SIG-M5 treated with dmso at 0.1 percent for 504 hours (cell line): ENCODE measurements at regions not wholly inside any gene's neighbourhood (a gene's known extent, or its start where the extent isn't known, plus 50 kb on each side); places are given as distances from the start of the nearest gene placed in this dataset.
"Not testable (repeated sequence)": the region's sequence is repeated elsewhere in the genome, so short reads cannot be mapped to it uniquely, and the experiment has no call there.

Experiments
- DNase-seq: peaks from one replicate; lab custom pipeline; 2025; ENCODE audit not compliant: unreplicated experiment; lab: John Stamatoyannopoulos, UW

DNA sequence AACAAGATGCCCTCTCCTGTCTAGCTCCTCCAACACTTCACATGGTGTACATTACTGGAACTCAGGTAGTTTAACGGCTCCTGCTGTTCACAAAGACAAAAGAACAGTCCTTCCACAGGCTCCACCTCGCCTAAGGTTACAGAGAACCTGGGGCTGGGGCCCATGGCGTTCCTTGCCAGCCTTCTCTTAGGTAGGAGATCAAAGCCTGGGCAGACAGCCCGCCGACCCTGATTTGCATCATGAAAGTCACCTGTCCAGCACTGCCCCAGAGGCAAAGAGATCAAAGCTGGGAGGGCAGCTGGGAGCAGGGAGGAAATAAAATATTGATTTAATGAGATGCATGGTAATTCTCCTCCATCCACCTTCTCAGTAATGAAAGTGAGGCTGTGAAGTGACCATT, 115.0 kb upstream of the SLIT3 start:
- no peak for DNase-seq

DNA sequence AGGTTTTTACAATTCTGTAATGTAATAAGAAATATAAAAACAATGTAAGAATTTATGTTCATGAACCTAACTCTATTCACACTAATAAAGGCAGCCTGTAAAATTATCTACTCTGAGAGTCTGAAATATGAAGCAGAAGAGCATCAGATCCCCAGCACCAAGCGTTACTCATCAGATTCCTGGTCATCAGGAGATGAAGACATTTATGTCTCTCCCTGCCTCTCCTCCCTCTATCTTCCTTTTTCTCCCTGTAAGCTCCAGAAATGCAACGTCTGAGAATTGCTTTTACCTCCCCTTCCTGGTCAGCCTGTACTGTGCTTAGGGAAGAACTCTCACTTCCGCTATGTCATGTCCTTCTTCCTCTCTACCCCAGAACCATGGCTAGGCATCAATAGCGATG, 114.4 kb upstream of the SLIT3 start:
- DNase-seq, result no peak

DNA sequence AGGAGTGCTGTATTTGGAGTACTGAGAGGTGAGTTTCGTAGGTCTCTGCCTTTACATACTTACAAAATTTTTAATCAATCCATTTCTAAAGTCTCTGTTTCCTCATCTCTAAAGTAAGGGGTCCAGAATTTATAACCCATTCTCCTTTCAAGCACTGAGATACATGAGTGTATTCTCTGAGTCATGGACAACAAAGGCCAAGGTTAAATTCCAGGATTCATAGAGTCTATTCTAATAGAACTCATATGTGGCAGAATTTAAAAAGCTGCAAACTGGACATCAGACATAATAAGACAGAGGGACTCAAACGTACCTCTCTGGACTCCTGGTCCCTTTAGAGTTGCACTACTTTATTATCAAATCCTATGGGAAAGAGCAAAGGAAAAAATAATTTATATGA, 112.5 kb upstream of the SLIT3 start:
- DNase-seq, result no peak

DNA sequence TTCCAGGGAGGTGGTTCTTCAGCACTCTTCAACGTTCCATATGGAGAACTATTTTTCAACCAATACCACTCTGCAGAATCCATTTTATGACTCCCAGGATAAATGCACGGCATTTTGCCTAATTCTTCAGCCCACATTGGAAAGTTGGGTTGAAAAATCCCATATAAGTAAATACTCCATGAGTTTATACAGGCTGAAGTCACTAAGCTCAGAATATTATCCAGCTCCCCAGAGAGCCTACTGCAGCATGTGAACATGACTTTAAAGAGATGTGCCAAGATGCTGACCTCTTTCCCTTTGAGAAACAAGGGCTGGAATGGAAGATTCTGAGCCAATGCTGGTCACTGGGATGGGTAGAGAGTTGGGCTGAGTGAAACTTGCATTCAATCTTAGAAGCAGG, 111.9 kb upstream of the SLIT3 start:
- DNase-seq, result no peak

DNA sequence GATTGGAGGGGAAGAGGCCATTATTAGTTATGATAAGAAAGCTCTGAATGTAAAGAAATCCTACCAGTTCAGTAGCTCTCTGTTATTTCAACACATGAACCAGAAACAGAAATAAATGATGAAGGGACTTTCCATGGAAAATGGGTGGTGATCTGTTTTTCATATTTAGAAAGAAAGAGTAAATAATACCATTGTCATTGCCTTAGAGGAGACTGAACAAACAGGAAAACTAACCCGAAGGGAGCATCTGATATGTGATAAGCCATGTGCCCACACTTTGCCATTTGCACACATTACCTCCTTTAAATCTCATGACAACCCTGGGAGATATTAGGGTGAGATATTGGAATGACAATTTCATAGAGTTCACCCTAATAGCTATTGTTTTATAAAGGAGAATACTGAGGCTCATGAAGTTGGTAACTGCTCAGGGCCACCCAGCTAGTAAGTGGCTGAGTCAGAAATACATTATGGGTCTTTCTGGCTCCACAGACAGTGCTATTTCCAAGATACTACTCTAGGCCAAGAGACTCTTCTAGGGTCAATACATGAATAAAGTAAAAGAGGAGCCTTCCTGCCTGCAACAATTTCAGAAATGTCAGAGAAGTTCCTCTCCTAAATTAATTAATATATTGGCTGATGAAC, 111.0 kb upstream of the SLIT3 start:
- DNase-seq, result no peak

DNA sequence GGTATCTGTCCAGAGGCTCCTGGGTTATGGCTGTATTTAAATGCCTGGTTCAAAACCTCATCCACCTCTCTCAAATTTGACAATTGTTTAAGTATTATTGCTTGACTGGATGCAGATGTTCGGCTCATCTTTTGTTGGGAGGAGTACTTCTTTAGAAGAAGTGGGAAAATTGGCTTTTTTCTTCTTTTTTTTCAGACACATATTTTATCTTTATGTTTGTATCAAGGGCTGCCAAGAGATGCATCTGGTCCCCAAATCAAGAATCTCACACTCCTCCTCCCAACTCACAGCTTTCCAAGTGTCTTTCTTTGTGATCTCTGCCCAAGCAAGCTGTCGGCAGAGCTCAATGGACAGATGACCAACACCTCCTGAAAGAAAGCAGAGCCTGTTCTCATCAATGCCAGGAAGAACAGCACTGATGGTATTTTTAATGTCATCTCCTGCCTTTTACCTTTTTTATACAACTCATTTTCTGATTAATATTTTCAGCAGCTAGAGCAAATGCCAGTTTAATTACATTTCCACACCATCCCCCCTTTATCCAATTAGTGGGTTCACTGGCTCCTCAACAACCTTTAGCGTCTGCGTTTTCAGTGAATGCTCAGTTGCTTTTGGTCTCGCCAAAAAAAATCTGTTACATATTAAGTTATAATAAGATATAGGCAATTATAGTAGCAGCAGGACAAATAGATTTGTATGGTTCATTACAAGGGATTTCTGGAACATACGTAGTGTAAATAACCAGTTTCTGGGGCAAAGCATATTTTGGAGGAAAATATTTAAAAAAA, 110.3 kb upstream of the SLIT3 start:
- no peak for DNase-seq

DNA sequence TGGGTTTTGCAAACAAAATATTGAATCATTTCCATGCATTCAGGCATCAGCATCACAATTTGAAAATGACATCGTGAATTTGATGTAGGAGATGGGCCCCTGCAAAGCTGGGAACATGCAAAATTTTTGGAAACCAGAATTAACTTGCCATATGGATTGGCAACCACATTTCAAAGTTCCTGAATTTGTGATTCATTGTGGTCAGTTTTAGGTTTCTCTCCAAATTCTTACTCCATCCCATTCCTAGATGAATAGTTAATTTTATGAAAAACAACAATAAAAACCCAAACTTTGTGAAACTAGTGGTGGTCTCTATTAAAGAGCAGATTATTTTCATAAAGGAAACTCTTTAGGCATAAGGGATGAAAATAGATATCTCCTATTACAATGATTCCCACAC, 107.8 kb upstream of the SLIT3 start:
- no peak for DNase-seq

DNA sequence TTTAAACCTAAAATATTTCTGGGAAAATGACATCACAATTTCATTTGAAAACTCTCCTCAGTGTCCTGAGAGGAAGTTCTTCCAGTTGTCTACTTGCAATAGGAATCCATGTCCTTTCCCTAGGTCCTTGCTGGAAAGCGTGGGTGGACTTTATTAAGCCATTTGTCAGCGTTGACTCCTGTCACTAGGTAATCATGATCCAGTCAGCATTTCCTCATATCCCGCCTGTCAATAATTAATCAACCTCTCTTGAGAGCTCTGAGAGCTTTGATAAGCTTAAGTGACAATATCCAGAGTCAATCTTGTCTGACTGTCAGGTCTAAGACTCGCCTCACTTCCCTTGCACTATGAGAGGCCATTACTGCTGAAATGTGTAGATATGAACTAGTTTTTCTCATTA, 107.2 kb upstream of the SLIT3 start:
- no peak for DNase-seq

DNA sequence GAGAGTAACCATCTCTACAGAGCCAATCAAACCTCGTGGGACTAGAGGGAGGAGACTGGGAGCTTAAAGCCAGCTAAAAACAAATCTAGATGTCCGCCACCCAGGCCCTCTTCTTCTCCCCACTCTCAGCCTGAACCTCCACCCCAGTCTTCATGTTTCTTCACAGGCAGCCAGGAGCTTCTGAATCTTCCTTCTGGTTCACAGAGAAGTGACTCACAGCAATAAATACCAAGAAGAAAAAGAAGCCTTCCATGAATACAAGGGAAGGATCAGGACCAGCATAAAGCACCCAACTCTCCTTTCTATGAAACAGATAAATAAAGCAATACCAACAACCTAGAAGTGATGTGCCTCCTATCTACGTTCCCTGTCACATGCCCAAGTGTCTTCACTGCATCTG, 103.3 kb upstream of the SLIT3 start:
- DNase-seq, result no peak

DNA sequence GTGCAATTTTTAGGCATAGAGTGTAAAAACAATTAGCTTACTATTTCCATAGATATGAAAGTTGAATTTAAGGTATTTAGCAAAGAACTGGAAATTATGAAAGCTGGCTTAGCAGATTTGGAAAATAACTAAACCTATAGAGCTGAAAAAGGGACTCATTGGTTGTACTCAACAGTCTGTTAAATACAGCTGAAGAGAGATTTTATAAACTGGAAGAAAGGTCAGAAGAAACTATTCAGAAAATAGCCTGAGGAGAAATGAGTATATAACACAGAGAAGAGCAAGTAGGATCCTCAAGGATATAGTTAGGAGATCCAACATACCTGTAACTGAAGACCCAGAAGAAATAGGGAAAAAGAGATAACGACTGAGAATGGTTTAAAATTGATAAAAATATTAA, 97.6 kb upstream of the SLIT3 start:
- no peak for DNase-seq

DNA sequence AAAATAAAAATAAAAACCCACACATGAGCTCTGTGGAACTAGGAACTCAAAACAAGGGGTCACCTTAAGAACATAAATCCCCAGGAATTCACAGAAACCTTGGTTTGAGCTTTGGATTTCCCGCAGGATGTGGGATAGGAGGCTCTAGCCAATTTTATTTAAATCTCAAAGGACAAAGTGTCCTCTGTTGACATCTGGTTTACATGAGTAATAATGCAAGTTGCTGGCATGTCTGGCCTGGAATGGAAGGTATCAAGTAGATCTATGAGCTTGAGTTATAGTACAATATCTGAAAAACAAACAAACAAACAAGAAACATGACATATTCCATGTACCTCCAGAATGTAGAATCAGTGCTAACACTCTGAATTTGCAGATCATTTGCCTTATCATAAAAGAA, 94.2 kb upstream of the SLIT3 start:
- no peak for DNase-seq

DNA sequence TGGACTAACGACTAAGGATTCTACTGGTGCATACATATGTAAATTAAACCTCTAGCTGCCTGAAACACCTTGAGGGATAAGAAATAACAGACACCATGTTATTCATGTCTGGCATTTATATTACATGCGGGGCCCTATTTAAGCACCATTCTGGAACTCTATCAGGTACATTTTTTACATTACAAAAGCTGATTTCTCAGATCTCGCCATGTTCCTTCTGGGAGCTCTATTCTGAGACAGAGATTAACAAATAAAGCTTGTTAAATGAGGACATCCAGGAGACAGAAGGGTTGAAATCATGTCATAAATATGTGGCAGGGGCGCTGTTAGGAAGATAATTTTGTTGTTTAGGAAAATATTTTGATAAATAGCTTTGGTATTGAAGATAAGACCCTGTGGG, 93.4 kb upstream of the SLIT3 start:
- DNase-seq, result no peak

DNA sequence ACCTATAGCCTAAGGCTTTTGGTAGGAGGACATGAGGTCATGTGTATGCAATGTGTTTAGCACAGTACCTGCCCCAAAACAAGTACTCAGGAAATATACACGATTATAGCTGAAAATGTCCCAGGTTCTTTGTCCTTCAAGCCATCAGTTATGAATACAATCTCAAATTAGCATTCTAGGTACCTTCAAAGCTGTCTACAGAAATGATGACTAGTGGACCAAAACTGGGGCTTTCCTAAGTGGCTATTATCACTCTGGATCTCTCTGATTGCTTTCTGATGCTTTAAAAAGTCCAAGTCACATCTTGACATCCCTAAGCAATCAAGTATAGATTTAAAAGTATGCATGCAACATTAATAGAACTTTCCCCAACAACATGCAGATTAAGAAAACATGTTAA, 93.0 kb upstream of the SLIT3 start:
- no peak for DNase-seq

DNA sequence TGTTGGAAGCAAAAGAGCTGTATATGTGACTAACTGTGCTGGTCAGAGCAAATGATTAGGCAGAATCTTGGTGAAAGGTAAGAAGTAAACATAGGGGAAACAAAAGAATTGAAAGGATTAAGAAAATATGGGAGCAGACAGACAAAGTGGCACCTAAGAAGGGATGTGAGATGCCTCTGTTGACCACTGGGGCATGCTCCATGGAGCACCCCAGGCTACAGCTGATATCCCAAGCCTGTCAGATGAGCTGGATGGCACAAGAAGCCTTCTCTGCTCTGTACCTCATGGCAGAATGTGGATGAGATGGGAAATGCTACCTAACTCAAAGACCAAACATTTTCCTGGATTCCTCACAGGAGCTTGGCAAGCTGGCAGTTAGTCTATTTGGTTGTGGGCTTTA, 89.3 kb upstream of the SLIT3 start:
- no peak for DNase-seq

DNA sequence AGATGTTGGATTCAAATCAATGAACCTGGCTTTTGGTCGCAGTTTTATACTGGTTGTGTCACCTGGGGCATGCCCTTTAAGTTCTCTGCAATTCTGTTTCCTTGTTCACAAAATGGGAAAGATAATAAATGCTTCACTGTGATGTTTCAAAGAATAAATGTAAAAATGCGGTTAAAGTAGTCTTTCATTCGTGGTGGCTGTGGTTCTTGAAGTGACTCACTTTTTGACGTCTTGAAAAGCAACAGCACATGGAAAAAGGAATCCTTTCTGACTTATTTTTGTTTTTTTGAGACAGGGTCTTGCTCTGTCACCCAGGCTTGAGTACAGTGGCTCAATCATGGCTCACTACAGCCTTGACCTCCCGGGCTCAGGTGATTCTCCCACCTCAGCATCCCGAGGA, 88.4 kb upstream of the SLIT3 start:
- DNase-seq, result no peak

DNA sequence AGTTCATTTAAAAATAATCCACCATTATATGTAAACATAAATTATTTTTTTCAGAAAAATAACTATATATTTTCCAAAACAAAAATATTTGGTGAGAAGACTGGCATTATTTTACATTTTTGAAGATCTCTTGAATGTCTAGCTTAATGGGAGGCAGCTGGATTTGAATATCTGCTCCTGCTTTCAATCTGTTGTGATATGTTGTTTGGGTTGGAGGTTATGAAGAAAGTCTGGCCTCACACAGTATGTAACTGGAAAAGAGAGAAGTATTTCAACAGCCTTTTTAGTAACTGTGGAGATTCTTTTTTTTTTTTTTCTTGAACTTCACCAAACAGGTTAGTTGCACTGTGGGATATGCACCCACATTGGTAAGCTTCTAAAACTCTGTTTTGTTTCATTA, 84.7 kb upstream of the SLIT3 start:
- DNase-seq, result no peak

DNA sequence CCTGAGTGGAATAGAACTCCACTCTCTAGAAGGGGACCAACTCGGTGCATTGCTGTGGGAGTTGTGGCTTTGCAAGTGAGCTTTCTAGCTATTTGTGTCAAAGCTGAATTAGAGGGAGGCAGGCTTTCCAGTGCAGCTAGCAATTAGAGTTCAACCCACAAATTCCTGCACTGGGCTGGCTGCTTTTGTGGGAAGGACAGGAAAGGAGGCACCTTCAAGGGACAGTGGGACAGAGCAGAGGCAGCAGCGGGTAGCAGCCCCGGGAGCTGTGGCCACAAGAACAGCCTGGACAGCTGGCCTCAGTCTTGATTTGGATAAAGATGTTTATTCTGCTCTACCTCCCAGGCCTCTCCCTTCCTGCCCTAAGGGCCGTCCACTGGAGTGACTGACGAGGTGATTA, 83.7 kb upstream of the SLIT3 start:
- DNase-seq, result no peak

DNA sequence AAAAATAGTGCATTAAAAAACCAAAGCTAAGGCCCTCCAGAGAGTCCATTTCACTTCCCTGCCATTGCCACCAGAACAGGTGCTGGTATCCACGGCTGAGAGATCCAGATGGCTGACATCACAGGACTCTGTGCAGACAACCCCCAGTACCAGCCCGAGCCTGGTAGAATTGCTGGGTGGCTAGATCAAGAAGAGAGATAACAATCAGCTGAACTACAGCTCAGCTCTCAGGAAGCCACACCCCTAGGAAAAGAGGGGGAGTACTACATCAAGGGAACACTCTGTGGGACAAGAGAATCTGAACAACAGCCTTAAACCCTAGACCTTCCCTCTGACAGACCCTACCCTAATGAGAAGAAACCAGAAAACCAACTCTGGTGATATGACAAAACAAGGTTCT, 73.8 kb upstream of the SLIT3 start:
- no peak for DNase-seq

DNA sequence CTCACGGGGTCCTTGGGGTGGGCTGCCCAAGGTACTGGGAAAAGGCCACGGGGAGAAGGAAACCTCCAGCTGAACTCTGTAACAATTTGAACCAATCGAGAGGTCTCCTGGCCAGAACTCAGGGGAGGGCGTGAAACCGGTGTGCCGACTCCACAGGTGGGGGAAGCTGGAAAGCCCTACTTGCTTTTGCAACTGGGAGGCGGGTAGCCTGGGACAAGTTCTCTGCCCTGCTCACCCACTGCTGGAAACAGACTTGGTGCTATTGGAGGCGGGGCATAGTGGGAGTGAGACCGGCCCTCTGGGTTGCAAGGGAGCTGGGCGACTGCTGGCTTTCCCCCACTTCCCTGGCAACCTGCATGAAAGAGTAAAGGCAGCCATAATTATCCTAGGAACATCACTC, 73.2 kb upstream of the SLIT3 start:
- no peak for DNase-seq

DNA sequence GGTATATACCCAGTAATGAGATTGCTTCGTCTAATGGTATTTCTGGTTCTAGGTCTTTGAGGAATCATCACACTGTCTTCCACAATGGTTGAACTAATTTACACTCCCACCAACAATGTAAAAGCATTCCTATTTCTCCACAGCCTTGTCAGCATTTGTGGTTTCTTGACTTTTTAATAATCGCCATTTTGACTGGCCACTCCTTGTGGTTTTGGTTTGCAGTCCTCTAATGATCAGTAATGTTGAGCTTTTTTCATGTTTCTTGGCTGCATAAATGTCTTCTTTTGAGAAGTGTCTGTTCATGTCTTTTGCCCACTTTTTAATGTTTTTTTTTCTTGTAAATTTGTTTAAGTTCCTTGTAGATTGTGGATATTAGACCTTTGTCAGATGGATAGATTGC, 70.9 kb upstream of the SLIT3 start:
- DNase-seq, result not testable (repeated sequence)

DNA sequence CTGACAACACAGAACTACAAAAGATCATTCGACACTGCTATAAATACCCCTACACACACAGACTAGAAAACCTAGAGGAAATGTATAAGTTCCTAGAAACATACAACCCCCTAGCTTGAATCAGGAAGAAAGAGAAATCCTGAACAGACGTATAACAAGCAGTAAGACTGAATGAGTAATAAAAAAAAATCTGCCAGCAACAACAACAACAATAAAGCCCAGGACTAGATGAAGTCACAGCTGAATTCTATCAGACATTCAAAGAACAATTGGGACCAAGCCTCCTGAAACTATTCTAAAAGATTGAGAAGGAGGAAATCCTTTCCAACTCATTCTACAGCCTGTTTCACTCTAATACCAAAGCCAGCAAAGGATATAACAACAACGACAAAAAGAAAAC, 68.2 kb upstream of the SLIT3 start:
- DNase-seq, result no peak

DNA sequence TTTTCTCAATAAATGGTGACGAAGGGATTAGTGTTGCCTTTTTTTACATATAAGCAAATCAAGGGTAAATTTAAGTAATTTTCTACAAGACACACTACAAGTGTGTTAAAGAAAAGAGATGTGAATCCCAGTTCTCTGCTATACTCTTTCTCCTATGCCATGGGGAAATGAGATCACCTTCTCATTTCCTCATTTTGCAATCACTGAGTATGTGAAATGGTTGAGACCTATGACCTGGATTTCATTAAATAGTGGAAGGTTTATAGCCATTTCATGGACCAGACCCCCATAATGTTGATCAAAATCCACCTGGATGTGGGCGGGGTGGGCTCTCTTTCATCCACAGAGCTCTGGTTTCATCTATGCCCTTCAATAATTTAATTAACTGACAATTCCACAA, 66.9 kb upstream of the SLIT3 start:
- DNase-seq, result no peak

DNA sequence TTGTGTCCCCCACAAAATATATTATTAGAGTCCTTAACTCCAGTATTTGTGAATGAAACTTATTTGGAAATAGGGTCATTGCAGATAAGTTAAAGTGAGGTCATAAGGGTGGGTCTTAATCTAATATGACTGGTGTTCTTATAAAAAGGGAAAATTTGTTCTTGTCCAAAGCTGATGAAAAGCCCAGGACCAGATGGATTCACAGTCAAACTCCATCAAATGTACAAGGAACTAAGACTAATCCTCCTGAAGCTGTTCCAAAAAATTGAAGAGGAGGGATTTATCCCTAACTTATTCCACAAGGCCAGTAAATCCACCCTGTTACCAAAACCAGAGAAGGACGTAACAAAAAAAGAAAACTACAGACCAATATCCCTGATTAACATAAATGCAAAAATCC, 56.4 kb upstream of the SLIT3 start:
- no peak for DNase-seq
